Keratinocyte (primary cell): ENCODE measurements at regions not wholly inside any gene's neighbourhood (a gene's known extent, or its start where the extent isn't known, plus 50 kb on each side); places are given as distances from the start of the nearest gene placed in this dataset.

Experiments used
- DNase-seq: peaks from one replicate; pipeline ENCODE4 v3.0.0-alpha.2; 2011; ENCODE audit warnings: low read depth, missing footprints, low spot score
- FAIRE-seq: peaks from 2 replicates; lab custom pipeline; 2011; peaks lifted over from hg19 to GRCh38; lab: Jason Lieb, UNC
- H2AFZ ChIP-seq: 2 replicates; pipeline ENCODE4 v1.6.0; 2012; ENCODE audit warnings: low read length, control low read depth, inconsistent platforms; ENCODE audit not compliant: control insufficient read depth
- H3K27ac ChIP-seq: 2 replicates; pipeline ENCODE4 v1.5.1; 2011; ENCODE audit warnings: low read length; ENCODE audit not compliant: control insufficient read depth, insufficient read depth
- H3K27me3 ChIP-seq: 3 replicates; pipeline ENCODE4 v1.6.0; 2011; ENCODE audit warnings: low read length; ENCODE audit not compliant: control insufficient read depth, insufficient read depth; ENCODE audit errors: extremely low read depth
- H3K36me3 ChIP-seq, 2 experiments: 2 replicates in 1 of 2; 3 replicates in 1 of 2; pipeline ENCODE4 v1.5.1; 2011; ENCODE audit warnings: low read length in 2 of 2, mild to moderate bottlenecking in 1 of 2; ENCODE audit not compliant: control insufficient read depth in 2 of 2, insufficient read depth in 2 of 2; ENCODE audit errors: extremely low read depth in 1 of 2
- H3K4me1 ChIP-seq: 3 replicates; pipeline ENCODE4 v1.5.1; 2011; ENCODE audit warnings: low read length; ENCODE audit not compliant: control insufficient read depth, insufficient read depth; ENCODE audit errors: extremely low read depth
- H3K4me2 ChIP-seq: 3 replicates; pipeline ENCODE4 v1.6.0; 2011; ENCODE audit warnings: low read depth, low read length; ENCODE audit not compliant: control insufficient read depth, insufficient read depth; ENCODE audit errors: extremely low read depth
- H3K4me3 ChIP-seq, 3 experiments: fragments of 200-600 bp in 1 of 3; sonication (generic) in 1 of 3; 2 replicates in 2 of 3; 3 replicates in 1 of 3; pipeline ENCODE4 v1.5.1; 2011 to 2016; ENCODE audit warnings: low read length in 3 of 3, mild to moderate bottlenecking in 3 of 3, control low read depth in 2 of 3, inconsistent platforms in 1 of 3, low read depth in 1 of 3, mixed read lengths in 1 of 3, mixed run types in 1 of 3, moderate library complexity in 1 of 3; ENCODE audit not compliant: control insufficient read depth in 2 of 3, insufficient read depth in 2 of 3; ENCODE audit errors: extremely low read depth in 1 of 3
- H3K79me2 ChIP-seq: 2 replicates; pipeline ENCODE4 v1.6.0; 2012; ENCODE audit warnings: low read length; ENCODE audit not compliant: control insufficient read depth, insufficient read depth
- H3K9ac ChIP-seq: 3 replicates; pipeline ENCODE4 v1.6.0; 2011; ENCODE audit warnings: low read length; ENCODE audit not compliant: control insufficient read depth, insufficient read depth; ENCODE audit errors: extremely low read depth
- H3K9me1 ChIP-seq: 3 replicates; pipeline ENCODE4 v1.6.0; 2011; ENCODE audit warnings: low read length; ENCODE audit not compliant: control insufficient read depth, insufficient read depth; ENCODE audit errors: extremely low read depth
- H3K9me3 ChIP-seq: 2 replicates; pipeline ENCODE4 v1.5.1; 2012; ENCODE audit warnings: low read depth, low read length; ENCODE audit not compliant: control insufficient read depth
- H4K20me1 ChIP-seq: 3 replicates; pipeline ENCODE4 v1.6.0; 2011; ENCODE audit warnings: low read length; ENCODE audit not compliant: control insufficient read depth, insufficient read depth; ENCODE audit errors: extremely low read depth
- EZH2 ChIP-seq: IDR thresholded peaks from one replicate; pipeline ENCODE4 v1.6.1; 2012; ENCODE audit warnings: inconsistent platforms, mild to moderate bottlenecking, low read length, moderate library complexity
- dilution Hi-C: fragments of 300-500 bp; cut with MboI; formaldehyde crosslinking; loops from one replicate; pipeline ENCODE4 v1.7.0; 2020; ENCODE audit warnings: low sequenced_read_pairs; ENCODE audit not compliant: extremely low pct_ligation_motif_present
- TF ChIP-seq, protein P1 (sequence below), 3 experiments: IDR thresholded peaks in 1 of 3; conservative IDR thresholded peaks in 1 of 3; optimal IDR thresholded peaks in 1 of 3; 2 replicates in 2 of 3; 3 replicates in 1 of 3; pipeline versions ENCODE3 to v1.5.1; 2011; ENCODE audit warnings: low read length in 3 of 3, mild to moderate bottlenecking in 3 of 3, moderate library complexity in 2 of 3, control low read depth in 1 of 3, inconsistent platforms in 1 of 3; ENCODE audit not compliant: insufficient read depth in 2 of 3; ENCODE audit errors: extremely low read depth in 1 of 3

DNA sequence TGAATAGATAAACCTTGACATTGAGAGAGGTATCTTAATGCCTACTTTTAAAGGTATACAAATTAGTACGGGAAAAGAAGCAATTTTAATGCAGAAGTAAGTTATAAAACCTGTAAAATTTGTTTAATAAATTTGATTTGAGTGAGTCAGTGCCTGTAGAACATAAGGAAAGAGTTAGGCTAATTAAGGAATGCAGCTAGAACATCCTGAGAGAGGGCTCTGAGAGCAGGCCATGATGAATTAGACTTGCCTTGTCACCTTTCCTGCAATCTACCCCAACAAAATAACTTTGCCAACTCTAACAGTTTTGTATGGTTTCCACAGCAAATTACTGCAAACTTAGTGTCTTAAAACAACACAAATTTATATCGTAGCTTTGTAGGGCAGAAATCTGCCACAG lies 700.8 kb downstream of the RFPL4B start:
- Histone ChIP-seq H3K9me3 (no peaks in the 10 kb centered on the region), H3K4me2 (no peak overlapping the region), H4K20me1 (no peaks in the 10 kb centered on the region), H3K27me3 (no peaks in the 10 kb centered on the region), H3K79me2 (no peaks in the 10 kb centered on the region), H2AFZ (no peak overlapping the region), H3K9ac (no peak overlapping the region), H3K27ac (no peak overlapping the region), H3K36me3 (no peaks in the 10 kb centered on the region), H3K9me1 (no peaks in the 10 kb centered on the region), H3K4me3 (no peak overlapping the region), H3K4me1 (peaks cover 4% of the 10 kb centered on the region)
- dilution Hi-C loops, result no loop called here
- DNase-seq (no peak), FAIRE-seq (no peak)
- TF ChIP-seq, protein P1, sequence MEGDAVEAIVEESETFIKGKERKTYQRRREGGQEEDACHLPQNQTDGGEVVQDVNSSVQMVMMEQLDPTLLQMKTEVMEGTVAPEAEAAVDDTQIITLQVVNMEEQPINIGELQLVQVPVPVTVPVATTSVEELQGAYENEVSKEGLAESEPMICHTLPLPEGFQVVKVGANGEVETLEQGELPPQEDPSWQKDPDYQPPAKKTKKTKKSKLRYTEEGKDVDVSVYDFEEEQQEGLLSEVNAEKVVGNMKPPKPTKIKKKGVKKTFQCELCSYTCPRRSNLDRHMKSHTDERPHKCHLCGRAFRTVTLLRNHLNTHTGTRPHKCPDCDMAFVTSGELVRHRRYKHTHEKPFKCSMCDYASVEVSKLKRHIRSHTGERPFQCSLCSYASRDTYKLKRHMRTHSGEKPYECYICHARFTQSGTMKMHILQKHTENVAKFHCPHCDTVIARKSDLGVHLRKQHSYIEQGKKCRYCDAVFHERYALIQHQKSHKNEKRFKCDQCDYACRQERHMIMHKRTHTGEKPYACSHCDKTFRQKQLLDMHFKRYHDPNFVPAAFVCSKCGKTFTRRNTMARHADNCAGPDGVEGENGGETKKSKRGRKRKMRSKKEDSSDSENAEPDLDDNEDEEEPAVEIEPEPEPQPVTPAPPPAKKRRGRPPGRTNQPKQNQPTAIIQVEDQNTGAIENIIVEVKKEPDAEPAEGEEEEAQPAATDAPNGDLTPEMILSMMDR (optimal IDR thresholded peaks at IDR 0.05 in 1 of 3, IDR thresholded peaks at IDR 0.05 in 1 of 3, conservative IDR thresholded peaks at IDR 0.05 in 1 of 3; ENCODE audit: extremely low read depth in 1 of 3, insufficient read depth in 2 of 3, low read length in 3 of 3), result no peak
- TF ChIP-seq EZH2, result no peak

DNA sequence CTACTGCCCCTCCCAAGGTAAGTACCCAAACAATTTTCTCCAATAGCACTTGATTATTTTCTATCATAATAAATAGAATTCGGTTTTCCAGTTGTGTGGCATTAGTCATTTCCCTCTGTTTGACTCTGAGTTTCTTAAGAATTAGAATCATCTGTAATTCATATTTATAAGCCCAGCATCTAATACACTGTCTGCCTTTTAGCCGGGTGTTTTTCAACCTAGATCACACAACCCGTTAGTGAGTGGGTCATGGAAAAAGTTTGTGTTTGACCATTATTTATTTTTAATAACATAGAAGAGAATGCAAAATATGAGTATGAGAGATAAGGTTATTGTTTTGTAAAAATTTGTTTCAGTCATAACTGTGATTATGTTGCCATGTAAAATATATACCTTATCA lies 701.6 kb downstream of the RFPL4B start:
- H3K9me3 ChIP-seq, result no peaks in the 10 kb centered on the region
- no peaks in the 10 kb centered on the region for H3K36me3 ChIP-seq
- H3K9me1 ChIP-seq, result no peaks in the 10 kb centered on the region
- H3K27me3 ChIP-seq, result no peaks in the 10 kb centered on the region
- FAIRE-seq, result no peak
- dilution Hi-C loops, result no loop called here
- no peaks in the 10 kb centered on the region for H3K79me2 ChIP-seq
- no peak overlapping the region for H2AFZ ChIP-seq
- TF ChIP-seq EZH2, result no peak
- DNase-seq, result no peak
- H4K20me1 ChIP-seq, result no peaks in the 10 kb centered on the region
- no peak overlapping the region for H3K27ac ChIP-seq
- H3K4me3 ChIP-seq, result no peak overlapping the region
- no peak overlapping the region for H3K4me2 ChIP-seq
- peaks cover 4% of the 10 kb centered on the region for H3K4me1 ChIP-seq
- no peak overlapping the region for H3K9ac ChIP-seq

DNA sequence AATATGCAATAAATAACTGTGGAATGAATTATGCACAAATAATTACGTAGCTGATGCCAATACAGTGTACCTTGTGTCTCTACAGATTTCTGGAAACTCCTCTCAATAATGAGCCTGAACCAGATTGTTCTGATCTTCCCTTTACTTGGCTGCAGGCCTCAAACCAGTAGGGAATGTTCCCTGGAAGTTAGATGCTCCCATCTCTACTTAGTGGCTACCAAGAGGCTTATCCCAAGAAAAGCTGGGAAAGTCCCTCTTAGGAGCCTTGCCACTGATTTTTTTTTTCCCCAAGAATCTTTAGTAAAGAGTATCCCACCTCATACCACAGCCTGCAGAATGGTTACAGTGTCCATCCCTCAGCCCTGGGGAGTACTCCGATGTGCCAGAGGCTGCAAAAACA lies 702.1 kb downstream of the RFPL4B start:
- Histone ChIP-seq H4K20me1 (no peaks in the 10 kb centered on the region), H3K27me3 (no peaks in the 10 kb centered on the region), H3K4me2 (no peak overlapping the region), H3K79me2 (no peaks in the 10 kb centered on the region), H3K4me1 (peaks cover 4% of the 10 kb centered on the region), H3K9ac (no peak overlapping the region), H3K27ac (no peak overlapping the region), H3K9me3 (no peaks in the 10 kb centered on the region), H3K9me1 (no peaks in the 10 kb centered on the region), H2AFZ (no peak overlapping the region), H3K36me3 (no peaks in the 10 kb centered on the region), H3K4me3 (no peak overlapping the region)
- dilution Hi-C loops, result no loop called here
- TF ChIP-seq EZH2, result no peak
- TF ChIP-seq, protein P1 (optimal IDR thresholded peaks at IDR 0.05 in 1 of 3, IDR thresholded peaks at IDR 0.05 in 1 of 3, conservative IDR thresholded peaks at IDR 0.05 in 1 of 3; ENCODE audit: extremely low read depth in 1 of 3, insufficient read depth in 2 of 3, low read length in 3 of 3), result no peak
- FAIRE-seq, result no peak
- no peak for DNase-seq
